GM19452 (cell line): ENCODE measurements at regions not wholly inside any gene's neighbourhood (a gene's known extent, or its start where the extent isn't known, plus 50 kb on each side); places are given as distances from the start of the nearest gene placed in this dataset.
"Not testable (repeated sequence)": the region's sequence is repeated elsewhere in the genome, so short reads cannot be mapped to it uniquely, and the experiment has no call there.

Experiments
- ATAC-seq: cut with Tn5 transposase; IDR thresholded peaks from one replicate; pipeline ENCODE4 v1.9.1; 2021; ENCODE audit not compliant: unreplicated experiment

- no peak for ATAC-seq
Measured at GRCh38 chr1:219560856-219561255, 52.0 kb downstream of the ZC3H11B start.

DNA sequence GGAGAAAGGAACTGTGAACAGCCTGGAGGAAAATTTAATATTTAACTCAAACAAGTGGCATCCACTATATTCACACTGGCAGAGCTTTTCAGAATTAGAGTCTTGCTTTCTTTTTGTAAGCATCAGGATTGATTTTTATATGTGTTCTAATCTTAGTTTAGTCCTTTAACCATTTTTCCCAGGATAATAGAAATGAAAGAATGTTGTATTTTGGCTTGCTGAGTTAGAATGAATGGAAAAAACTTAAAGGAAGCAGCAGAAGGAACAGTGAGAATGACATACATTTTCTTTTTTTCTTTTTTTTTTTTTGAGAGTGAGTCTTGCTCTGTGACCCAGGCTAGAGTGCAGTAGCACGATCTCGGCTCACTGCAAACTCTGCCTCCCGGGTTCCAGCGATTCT is 53.0 kb downstream of the ZC3H11B start:
- no peak for ATAC-seq

- ATAC-seq = no peak
Measured at GRCh38 chr1:219555806-219556205, 57.1 kb downstream of the ZC3H11B start.

- no peak for ATAC-seq
Measured at GRCh38 chr1:219555031-219555692, 57.7 kb downstream of the ZC3H11B start.

GRCh38 chr1:219553934-219554502 is 58.9 kb downstream of the ZC3H11B start:
- no peak for ATAC-seq

GRCh38 chr1:219550201-219550600 is 62.7 kb downstream of the ZC3H11B start:
- ATAC-seq = no peak

GRCh38 chr1:219549215-219549614 is 63.7 kb downstream of the ZC3H11B start:
- no peak for ATAC-seq

- ATAC-seq = no peak
Measured at GRCh38 chr1:219548386-219548785, 64.5 kb downstream of the ZC3H11B start.

DNA sequence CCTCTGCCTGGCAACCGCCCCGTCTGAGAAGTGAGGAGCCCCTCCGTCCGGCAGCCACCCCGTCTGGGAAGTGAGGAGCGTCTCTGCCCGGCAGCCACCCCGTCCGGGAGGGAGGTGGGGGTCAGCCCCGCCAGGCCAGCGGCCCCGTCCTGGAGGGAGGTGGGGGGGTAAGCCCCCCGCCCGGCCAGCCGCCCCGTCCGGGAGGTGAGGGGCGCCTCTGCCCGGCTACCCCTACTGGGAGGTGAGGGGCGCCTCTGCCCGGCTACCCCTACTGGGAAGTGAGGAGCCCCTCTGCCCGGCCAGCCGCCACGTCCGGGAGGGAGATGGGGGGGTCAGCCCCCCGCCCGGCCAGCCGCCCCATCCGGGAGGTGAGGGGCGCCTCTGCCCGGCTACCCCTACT is 67.1 kb downstream of the ZC3H11B start:
- not testable (repeated sequence) for ATAC-seq

DNA sequence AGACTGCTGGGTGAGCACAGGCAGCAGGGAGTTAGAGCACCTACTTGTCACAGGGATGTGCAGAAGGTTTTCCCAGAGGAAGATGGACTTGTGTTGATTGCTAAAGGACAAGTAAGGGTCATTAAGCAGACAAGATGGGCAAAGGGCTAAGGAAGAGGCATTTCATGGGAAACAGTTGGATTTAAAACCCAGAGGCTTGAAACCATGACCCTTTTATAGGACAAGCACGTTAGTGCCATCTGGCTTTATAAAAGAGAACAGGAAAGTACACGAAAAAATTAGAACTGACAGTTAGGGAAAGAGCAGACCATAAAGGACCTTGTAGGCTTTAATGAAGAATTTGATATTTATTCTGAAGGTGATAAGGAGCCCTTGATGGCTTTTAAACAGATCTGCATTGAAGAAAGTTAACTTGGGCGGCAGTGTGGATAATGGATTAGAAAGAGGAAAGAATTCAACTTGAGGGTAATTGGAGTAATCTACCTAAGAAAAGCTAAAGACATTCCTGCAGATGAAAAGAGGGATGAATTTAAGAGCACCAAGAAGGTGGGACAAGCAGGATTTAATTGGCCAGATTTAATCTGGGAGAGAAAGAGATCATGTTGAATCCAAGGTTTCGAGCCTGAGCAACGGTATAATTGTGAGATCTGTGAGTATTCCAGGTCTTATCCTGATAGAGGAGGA is 68.6 kb downstream of the ZC3H11B start:
- no peak for ATAC-seq

DNA sequence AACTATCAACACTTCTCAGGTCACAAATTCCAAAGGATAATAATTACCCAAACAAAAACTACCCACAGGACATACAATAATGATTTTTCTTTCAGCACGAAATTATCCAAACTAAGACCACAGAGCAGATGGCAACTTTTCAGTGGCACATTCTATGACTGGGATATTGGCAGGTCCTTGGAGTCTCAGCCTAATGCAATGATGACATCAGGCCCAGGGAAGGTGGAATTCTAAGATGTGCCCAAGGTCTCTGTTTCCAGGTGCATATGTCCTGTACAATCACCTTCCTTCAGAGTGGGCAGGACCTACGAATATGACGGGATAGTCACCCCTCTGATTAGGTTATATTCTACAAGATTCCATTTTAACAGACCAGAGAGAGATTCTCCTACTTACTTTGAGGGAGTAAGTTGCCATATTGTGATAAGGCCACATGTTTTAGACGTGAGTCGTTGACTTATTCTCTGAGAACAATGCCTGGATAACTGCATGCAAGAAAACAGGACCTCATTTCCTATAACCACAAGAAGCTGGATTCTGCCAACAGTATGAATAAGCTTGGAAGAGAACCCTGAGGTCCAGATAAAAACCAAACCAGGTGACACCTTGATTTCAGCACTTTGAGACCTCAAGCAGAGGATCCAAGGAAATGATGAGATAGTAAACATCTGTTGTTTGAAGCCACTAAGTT is 69.9 kb downstream of the ZC3H11B start:
- ATAC-seq = no peak

- no peak for ATAC-seq
Measured at GRCh38 chr1:219541946-219542345, 71.0 kb downstream of the ZC3H11B start.

DNA sequence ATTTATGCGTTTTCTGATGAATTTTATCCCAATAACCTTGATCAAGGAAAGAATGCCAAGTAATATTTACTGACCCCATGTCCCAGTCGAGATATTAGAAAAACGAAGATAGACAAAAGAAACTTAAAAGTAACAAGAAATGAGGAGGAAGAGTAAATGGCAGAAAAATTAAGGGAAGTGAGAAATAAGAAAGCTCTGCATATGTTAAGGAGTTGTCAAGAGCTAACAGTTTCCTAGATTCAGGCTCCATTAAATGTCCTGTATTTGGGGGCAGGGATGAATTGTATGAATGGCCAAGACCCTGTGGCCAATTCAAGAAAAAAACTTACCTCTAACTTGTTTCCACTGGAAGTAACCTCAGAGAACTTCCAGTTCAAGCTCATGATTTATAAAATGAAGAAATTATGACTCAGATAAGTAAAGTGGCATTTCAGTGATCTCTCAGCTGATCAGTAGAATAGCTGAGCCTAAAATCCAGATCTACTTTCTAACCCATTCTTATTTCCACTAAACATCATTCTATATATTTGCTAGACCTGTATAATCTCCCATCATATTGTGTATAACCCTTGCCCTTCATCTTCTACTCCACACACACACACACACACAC is 73.2 kb downstream of the ZC3H11B start:
- no peak for ATAC-seq

- ATAC-seq = no peak
Measured at GRCh38 chr1:219538886-219539285, 74.0 kb downstream of the ZC3H11B start.

DNA sequence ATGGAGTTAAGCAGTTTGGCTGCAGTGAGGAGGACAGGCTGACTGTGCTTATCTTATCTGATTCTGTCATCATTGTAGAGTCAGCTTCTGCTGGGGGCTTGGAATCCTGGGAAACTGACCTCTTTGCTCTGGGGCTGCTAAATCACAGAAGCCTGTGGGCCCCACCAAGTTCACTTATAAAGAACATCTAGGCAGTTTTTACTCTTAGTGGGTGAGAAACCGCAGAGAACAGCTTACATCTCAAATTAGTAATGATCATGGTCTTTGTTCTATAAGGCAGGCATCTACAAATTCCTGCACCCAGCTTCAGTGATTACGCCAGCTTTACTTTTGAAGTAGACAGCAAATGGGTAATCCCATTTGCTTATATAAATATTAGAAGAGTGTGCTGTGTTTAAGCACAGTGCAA is 75.7 kb downstream of the ZC3H11B start:
- ATAC-seq = no peak

DNA sequence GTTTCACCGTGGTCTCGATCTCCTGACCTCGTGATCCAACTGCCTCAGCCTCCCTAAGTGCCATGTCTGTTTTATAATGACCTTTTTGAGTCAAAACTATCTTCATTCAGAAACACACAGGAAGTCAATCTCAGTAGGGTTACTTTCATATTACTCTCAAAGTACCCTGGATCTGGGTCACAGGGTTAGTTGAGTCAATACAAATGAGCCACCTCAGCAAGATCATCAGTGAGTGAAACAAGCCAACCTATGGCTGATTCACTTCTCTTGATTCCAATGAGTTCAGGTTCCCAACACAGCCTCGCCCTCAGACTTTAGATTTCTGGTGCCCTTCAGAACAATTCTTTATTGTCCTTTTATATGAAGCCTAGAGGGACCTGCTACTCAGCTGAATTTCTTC is 76.9 kb downstream of the ZC3H11B start:
- no peak for ATAC-seq

DNA sequence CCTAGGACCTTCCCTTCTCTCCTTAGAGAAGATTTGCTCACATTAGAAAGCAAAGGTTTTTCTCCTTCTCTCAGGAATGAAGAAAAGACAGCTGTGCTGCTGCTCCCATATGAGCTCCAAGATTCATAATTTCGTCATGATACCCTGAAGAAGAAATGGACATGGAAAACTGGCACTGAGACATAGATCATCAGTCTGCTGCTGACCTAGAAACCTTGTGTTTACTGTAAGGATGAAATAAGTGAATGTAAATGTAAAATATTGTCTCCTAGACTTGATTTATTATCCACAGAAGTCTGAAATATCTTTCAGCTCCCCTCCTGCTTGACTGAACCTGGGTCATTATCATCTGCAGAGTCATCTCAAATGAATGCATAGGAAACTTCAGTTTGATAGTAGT is 77.9 kb downstream of the ZC3H11B start:
- ATAC-seq = no peak

GRCh38 chr1:219533280-219533679 is 79.6 kb downstream of the ZC3H11B start:
- ATAC-seq = no peak

- no peak for ATAC-seq
Measured at GRCh38 chr1:219529116-219529515, 83.8 kb downstream of the ZC3H11B start.

- no peak for ATAC-seq
Measured at GRCh38 chr1:219528633-219529032, 84.3 kb downstream of the ZC3H11B start.

GRCh38 chr1:219527994-219528393 is 84.9 kb downstream of the ZC3H11B start:
- ATAC-seq = no peak
